Central memory CD4-positive, alpha-beta T cell (primary cell): ENCODE measurements at regions not wholly inside any gene's neighbourhood (a gene's known extent, or its start where the extent isn't known, plus 50 kb on each side); places are given as distances from the start of the nearest gene placed in this dataset.

Source experiments
- DNase-seq: peaks from one replicate; pipeline ENCODE4 v3.0.0; 2022

- DNase-seq = no peak
These were observed 600.6 kb downstream of the BUD13 start for GRCh38 chr11:116172156-116172555.

- no peak for DNase-seq
These were observed 601.3 kb downstream of the BUD13 start for GRCh38 chr11:116171271-116172140.

GRCh38 chr11:116170526-116171120 is 602.2 kb downstream of the BUD13 start:
- no peak for DNase-seq

- no peak for DNase-seq
These were observed 603.0 kb downstream of the BUD13 start for GRCh38 chr11:116169776-116170175.

GRCh38 chr11:116168459-116168787 is 604.4 kb downstream of the BUD13 start:
- no peak for DNase-seq

- no peak for DNase-seq
These were observed 604.9 kb downstream of the BUD13 start for GRCh38 chr11:116167706-116168458.

GRCh38 chr11:116166573-116167465 is 606.0 kb downstream of the BUD13 start:
- no peak for DNase-seq

- DNase-seq = no peak
These were observed 607.9 kb downstream of the BUD13 start for GRCh38 chr11:116164843-116165242.

GRCh38 chr11:116162886-116163230 is 609.9 kb downstream of the BUD13 start:
- no peak for DNase-seq

- DNase-seq = no peak
These were observed 610.5 kb downstream of the BUD13 start for GRCh38 chr11:116162086-116162885.

GRCh38 chr11:116148645-116149044 is 624.1 kb downstream of the BUD13 start:
- no peak for DNase-seq

- DNase-seq = no peak
These were observed 624.7 kb downstream of the BUD13 start for GRCh38 chr11:116148056-116148455.

- DNase-seq = no peak
These were observed 627.5 kb downstream of the BUD13 start for GRCh38 chr11:116145187-116145865.

GRCh38 chr11:116144387-116144958 is 628.3 kb downstream of the BUD13 start:
- DNase-seq = no peak

GRCh38 chr11:116138280-116138679 is 634.1 kb upstream of the CADM1 start:
- no peak for DNase-seq

GRCh38 chr11:116137753-116138152 is 633.5 kb upstream of the CADM1 start:
- no peak for DNase-seq

GRCh38 chr11:116136987-116137674 is 632.9 kb upstream of the CADM1 start:
- DNase-seq = no peak

GRCh38 chr11:116135891-116136290 is 631.7 kb upstream of the CADM1 start:
- DNase-seq = no peak

GRCh38 chr11:116134450-116134849 is 630.2 kb upstream of the CADM1 start:
- DNase-seq = no peak

- no peak for DNase-seq
These were observed 628.2 kb upstream of the CADM1 start for GRCh38 chr11:116132273-116132978.
